ENCODE measurements at regions not wholly inside any gene's neighbourhood (a gene's known extent, or its start where the extent isn't known, plus 50 kb on each side); places are given as distances from the start of the nearest gene placed in this dataset.
A peak's percentile ranks its signal among the peaks of the same experiment; 100 is the strongest.

GRCh38 chr11:134589129-134589528 lies 177.1 kb upstream of the B3GAT1 start:
- no peak overlapping the region for H3K27ac ChIP-seq (ENCODE audit: low read depth, low read length)
- POLR2A ChIA-PET (ENCODE audit: partially characterized antibody) = no interaction called here

More at GRCh38 chr11:134589129-134589528, 177.1 kb upstream of the B3GAT1 start:
- Histone ChIP-seq H4K5ac (ENCODE audit: insufficient read length, low read depth, low read length) (no peak overlapping the region), H2AK5ac (ENCODE audit: low read depth, low read length) (no peak overlapping the region), H3K18ac (ENCODE audit: extremely low read depth, low read length) (no peak overlapping the region), H4K91ac (replicated peaks; ENCODE audit: insufficient read length, low read length) (peak overlapping the region; percentile 46), H2BK20ac (ENCODE audit: low read length) (no peak overlapping the region), H3K4ac (replicated peaks; ENCODE audit: insufficient read length, low read depth, low read length) (no peak overlapping the region), H3K4me1 (replicated peaks in 1 of 4; ENCODE audit: control insufficient read depth in 3 of 4, insufficient read depth in 4 of 4, low read length in 3 of 4) (peaks cover 0 to 5% (median 0%) of the 10 kb centered on the region in 4 experiments; a peak in 1 of 7 replicates), H3K27me3 (replicated peaks in 1 of 4; ENCODE audit: control insufficient read depth in 3 of 4, extremely low read depth in 1 of 4, insufficient read depth in 3 of 4, low read length in 3 of 4) (no peaks in the 10 kb centered on the region; a peak in 2 of 7 replicates), H3K56ac (replicated peaks; ENCODE audit: insufficient read length, low read depth, low read length) (no peak overlapping the region), H3K23ac (ENCODE audit: insufficient read length) (no peak overlapping the region), H3K9ac (replicated peaks in 1 of 4; ENCODE audit: extremely low read depth in 1 of 4, low read depth in 3 of 4, low read length in 3 of 4) (no peak overlapping the region), H3K9me3 (ENCODE audit: insufficient read depth in 2 of 2, low read depth in 1 of 2, low read length in 1 of 2) (no peaks in the 10 kb centered on the region), H3K23me2 (ENCODE audit: low read depth, low read length) (no peaks in the 10 kb centered on the region), H4K8ac (ENCODE audit: extremely low read depth, insufficient read depth, low read length) (no peak overlapping the region), H3K79me2 (ENCODE audit: control insufficient read depth in 1 of 2, insufficient read depth in 2 of 2, low read length in 2 of 2) (no peaks in the 10 kb centered on the region), H3K79me1 (ENCODE audit: low read depth, low read length) (no peaks in the 10 kb centered on the region), H2BK120ac (replicated peaks; ENCODE audit: low read depth, low read length) (no peak overlapping the region), H3K4me3 (ENCODE audit: extremely low read depth in 1 of 4, insufficient read depth in 2 of 4, low read depth in 3 of 4, low read length in 4 of 4) (no peak overlapping the region), H3K14ac (ENCODE audit: insufficient read length) (no peak overlapping the region), H2BK15ac (ENCODE audit: low read length) (no peak overlapping the region), H2BK5ac (ENCODE audit: low read depth, low read length) (no peak overlapping the region), H3K4me2 (ENCODE audit: insufficient read depth in 1 of 2, low read depth in 2 of 2, low read length in 2 of 2) (no peak overlapping the region), H2BK12ac (ENCODE audit: low read depth, low read length) (no peak overlapping the region), H4K20me1 (replicated peaks in 1 of 2; ENCODE audit: control insufficient read depth in 1 of 2, insufficient read depth in 2 of 2, low read length in 2 of 2) (peaks cover 0 to 1% of the 10 kb centered on the region in 2 experiments), H3K36me3 (ENCODE audit: control insufficient read depth in 2 of 4, insufficient read depth in 4 of 4, low read length in 3 of 4) (no peaks in the 10 kb centered on the region), H2AFZ (ENCODE audit: low read length) (no peak overlapping the region)
- DNase-seq (ENCODE audit: low read depth in 1 of 2, low spot score in 2 of 2) (peak in 1 of 2 experiments; percentile 14), FAIRE-seq (no peak)
- TF ChIP-seq TBP (IDR thresholded peaks at IDR 0.05; ENCODE audit: low read depth, low read length) = no peak
- no peak for TF ChIP-seq KDM5A (IDR thresholded peaks at IDR 0.05; ENCODE audit: low read length)
- TF ChIP-seq BRCA1 (IDR thresholded peaks at IDR 0.05; ENCODE audit: low read depth, low read length) = no peak
- no peak for TF ChIP-seq JUND (IDR thresholded peaks at IDR 0.05; ENCODE audit: low read length)
- no peak for TF ChIP-seq YY1 (IDR thresholded peaks at IDR 0.05; ENCODE audit: low read depth, low read length)
- CTCF ChIA-PET (ENCODE audit: partially characterized antibody) = interaction anchor here (0.6 to 1.3 kb wide), 7 partner anchors 8 to 277 kb away, joined by 3 to 5 read pairs (median 3); no protein-coding TSS in a partner anchor
- WGBS, 2 experiments (ENCODE audit: extremely low coverage in 1 of 2, insufficient coverage in 1 of 2, insufficient read length in 1 of 2, insufficient replicate concordance in 2 of 2, low coverage in 1 of 2, low lambda C conversion rate in 2 of 2, missing lambda C conversion rate in 1 of 2) = 85% methylated on average over 5 of the region's 5 CpGs; no CpG with 5 or more reads in 1 of the 2 experiments
